MM.1S (cell line): ENCODE measurements at regions not wholly inside any gene's neighbourhood (a gene's known extent, or its start where the extent isn't known, plus 50 kb on each side); places are given as distances from the start of the nearest gene placed in this dataset.

Source experiments
- EZH2 ChIP-seq: fragments of 300-600 bp; sonication (generic); optimal IDR thresholded peaks from 2 replicates; pipeline ENCODE3; 2017; ENCODE audit warnings: low read depth, mild to moderate bottlenecking, antibody characterized with exemption, low read length, mixed read lengths
- EZH2phosphoT487 ChIP-seq: fragments of 300-600 bp; sonication (generic); IDR thresholded peaks from 2 replicates; pipeline ENCODE4 v1.6.1; 2018; ENCODE audit warnings: antibody characterized with exemption, low read length
- TF ChIP-seq, protein P1 (sequence below): fragments of 300-600 bp; sonication (generic); IDR thresholded peaks from 2 replicates; pipeline ENCODE4 v1.5.1; 2016; ENCODE audit warnings: antibody characterized with exemption, low read length, mixed read lengths

DNA sequence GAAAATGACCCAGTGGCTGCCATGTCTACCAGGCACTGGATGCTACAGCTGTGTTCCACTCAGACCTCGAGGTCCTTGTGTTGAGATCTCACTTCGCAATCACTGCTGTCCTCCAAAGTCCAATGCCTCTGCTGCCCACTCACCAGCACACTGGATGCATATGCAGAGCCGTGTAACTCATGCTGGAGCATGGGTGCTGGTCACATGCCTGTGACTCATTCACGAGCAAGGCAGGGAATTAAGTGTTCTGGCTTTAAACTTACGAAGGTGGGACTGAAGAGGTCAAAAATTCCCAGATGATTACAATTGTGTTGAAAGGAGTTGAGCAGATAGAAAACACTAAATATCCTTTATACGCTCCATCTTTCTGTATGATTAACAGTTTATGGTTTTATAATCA, 417.5 kb downstream of the NUP35 start:
- TF ChIP-seq EZH2: no peak
- TF ChIP-seq, protein P1, sequence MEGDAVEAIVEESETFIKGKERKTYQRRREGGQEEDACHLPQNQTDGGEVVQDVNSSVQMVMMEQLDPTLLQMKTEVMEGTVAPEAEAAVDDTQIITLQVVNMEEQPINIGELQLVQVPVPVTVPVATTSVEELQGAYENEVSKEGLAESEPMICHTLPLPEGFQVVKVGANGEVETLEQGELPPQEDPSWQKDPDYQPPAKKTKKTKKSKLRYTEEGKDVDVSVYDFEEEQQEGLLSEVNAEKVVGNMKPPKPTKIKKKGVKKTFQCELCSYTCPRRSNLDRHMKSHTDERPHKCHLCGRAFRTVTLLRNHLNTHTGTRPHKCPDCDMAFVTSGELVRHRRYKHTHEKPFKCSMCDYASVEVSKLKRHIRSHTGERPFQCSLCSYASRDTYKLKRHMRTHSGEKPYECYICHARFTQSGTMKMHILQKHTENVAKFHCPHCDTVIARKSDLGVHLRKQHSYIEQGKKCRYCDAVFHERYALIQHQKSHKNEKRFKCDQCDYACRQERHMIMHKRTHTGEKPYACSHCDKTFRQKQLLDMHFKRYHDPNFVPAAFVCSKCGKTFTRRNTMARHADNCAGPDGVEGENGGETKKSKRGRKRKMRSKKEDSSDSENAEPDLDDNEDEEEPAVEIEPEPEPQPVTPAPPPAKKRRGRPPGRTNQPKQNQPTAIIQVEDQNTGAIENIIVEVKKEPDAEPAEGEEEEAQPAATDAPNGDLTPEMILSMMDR: no peak
- no peak for TF ChIP-seq EZH2phosphoT487
